ENCODE measurements at regions not wholly inside any gene's neighbourhood (a gene's known extent, or its start where the extent isn't known, plus 50 kb on each side); places are given as distances from the start of the nearest gene placed in this dataset.

DNA sequence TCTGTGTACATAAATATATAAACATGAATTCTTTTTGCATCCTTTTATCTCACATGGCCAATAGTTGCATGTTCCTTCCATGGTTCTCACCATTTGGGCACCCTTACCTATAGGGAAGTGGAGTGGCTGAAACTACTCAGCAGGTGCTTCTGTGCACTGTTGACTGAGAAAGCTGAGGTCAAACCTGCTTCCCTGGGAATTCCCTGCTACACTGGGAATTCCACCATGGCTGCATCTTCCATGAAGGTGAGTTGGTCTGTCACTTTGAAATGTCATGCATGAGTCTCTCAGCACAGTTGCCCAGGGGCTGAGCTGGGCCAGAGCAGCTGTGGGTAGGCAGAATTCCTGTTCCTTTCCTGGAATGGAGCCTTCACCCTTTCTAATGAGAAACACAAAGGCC, 193.8 kb upstream of the PRSS16 start:
- DNase-seq, result no peak

DNA sequence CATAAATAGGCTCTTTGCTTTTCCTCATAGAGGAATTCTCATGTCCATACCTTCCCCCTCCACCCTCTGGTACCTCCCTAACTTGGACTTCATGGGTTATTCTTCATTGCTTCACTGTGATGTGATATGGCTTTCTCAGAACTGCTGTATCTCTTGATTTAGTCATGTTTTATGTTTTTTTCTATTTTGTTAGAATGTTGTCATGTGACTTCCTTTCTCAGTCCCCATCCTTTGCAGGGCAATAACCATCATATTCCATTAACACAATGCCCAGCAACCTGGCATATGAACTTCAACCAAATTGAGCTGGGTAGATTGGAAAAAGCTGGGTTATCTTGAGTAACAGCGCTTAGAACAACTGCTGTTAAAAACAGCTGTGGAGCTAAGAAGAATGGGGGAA, 190.9 kb upstream of the PRSS16 start:
- DNase-seq, result no peak

DNA sequence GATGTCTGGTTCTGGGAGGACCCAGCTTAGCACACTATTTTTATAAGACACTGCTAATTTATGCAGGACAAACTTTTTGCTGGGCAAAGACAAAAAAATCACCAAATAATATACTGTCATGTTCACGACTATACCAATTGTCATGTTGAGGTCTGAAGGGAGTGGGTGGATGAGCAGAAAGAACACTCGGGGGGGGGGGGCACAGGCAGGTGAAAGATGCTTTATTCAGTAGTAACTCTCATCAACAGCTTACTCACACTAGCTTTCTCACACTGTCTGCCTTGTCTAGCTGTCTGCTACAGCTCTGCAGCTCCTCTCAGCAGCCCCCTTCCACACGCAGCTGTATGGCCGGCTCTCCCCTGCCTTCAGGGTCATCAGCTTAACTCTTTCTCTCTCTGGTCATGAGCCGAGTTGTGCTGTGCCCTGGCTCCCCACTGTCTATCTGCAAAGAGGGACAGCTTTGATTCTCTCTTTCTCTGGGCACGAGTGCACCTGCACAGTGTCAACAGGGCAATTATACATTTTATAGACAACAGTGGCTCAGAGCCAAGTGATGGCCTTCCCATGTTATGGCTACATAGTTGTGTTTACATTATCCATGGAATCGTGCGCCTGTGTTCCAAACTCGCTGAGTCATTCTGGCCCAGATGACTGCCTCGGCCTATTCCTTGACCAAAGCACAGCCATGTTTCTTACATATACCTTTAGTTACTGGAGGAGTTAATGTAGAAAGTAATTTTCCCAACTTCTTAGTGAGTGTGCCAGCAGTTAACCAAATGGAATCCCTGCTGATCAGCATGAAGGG, 187.7 kb upstream of the PRSS16 start:
- no peak for DNase-seq

- no peak for DNase-seq
Observed at GRCh38 chr6:27061235-27061993, 186.1 kb upstream of the PRSS16 start.

GRCh38 chr6:27062755-27063154, 184.7 kb upstream of the PRSS16 start:
- DNase-seq, result no peak

- DNase-seq, result no peak
Observed at GRCh38 chr6:27065183-27065582, 182.3 kb upstream of the PRSS16 start.

DNA sequence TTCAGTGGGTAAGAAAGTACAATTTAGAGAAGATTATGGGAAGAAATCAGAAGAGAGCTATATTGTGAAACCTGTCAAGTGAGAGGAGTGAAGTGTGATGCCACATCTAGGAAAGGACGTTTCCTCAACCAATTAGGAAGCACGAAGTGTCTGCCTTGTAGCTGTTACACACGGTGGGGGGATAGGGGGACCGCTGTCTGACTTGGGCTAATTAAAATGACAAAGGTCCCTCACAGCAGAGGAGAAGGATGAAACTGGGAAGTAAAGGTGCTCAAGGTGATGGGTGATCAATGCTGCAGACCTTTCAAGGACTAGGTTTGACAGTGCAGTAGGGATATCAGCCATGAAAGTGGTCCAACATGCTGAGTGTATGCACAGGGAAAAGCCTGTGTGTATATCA, 181.1 kb upstream of the PRSS16 start:
- DNase-seq, result no peak

DNA sequence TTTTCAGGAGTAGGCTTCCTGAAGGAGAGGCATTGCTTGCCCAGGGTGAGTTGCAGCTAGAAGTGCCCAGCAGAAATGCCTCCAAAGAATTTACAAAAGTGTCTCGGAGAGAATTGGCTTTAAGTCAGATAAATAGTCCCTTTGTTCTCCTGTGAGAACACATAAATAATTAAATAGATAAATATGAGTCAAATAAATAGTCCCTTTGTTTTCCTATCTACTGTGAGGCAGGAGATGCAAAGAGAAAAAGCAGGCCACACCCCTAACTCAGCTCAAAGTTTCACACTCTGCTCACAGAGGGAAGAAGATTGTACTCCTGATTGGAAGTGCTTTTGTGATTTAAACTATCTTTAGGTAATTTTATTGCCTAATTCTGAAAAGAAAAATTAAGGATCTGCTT, 180.7 kb upstream of the PRSS16 start:
- DNase-seq, result no peak

- DNase-seq, result no peak
Observed at GRCh38 chr6:27073441-27073840, 174.1 kb upstream of the PRSS16 start.

DNA sequence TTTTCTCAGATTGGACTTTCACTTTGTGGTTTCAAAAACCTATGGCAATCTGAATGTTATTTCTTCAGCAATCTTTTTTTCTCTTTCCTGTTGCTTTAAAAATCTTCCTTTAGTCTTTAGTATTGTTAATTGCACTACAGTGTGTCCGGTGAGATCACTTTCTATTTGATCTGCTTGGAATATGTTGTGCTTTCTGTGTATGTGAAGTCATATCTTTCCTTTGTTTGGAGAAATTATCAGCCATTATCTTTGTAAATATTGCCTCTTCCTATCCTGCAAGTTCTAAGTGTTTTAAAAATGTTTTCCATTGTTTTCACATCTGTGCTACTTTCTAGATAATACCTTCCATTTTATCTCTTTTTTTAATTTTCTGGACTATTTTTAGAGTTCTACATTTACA, 171.4 kb upstream of the PRSS16 start:
- no peak for DNase-seq

GRCh38 chr6:27078734-27079357, 168.7 kb upstream of the PRSS16 start:
- DNase-seq, result no peak

- no peak for DNase-seq
Observed at GRCh38 chr6:27081188-27081587, 166.3 kb upstream of the PRSS16 start.

DNA sequence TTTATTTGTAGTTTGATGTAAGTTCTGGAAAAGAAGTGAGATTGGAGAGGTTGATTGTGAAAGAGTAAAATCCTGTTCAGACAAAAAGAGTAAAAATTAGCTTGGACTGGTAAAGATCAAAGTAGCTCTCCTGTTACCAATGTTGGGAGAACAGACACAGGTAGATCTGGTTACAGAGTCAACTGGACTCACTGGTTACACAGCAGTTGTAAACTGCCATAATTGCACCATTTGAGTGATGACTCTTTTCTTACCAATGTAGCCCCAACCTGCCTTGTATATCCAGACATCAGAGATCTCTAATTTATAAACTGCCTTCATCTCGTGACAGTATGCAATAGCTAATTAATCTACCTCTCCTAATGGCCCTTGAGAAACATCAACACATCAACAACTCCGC, 165.6 kb upstream of the PRSS16 start:
- DNase-seq, result no peak

- no peak for DNase-seq
Observed at GRCh38 chr6:27088068-27088467, 159.4 kb upstream of the PRSS16 start.

- no peak for DNase-seq
Observed at GRCh38 chr6:27091661-27092315, 155.7 kb upstream of the PRSS16 start.

GRCh38 chr6:27092316-27092692, 155.2 kb upstream of the PRSS16 start:
- DNase-seq, result no peak

- DNase-seq, result no peak
Observed at GRCh38 chr6:27095914-27096313, 151.6 kb upstream of the PRSS16 start.

DNA sequence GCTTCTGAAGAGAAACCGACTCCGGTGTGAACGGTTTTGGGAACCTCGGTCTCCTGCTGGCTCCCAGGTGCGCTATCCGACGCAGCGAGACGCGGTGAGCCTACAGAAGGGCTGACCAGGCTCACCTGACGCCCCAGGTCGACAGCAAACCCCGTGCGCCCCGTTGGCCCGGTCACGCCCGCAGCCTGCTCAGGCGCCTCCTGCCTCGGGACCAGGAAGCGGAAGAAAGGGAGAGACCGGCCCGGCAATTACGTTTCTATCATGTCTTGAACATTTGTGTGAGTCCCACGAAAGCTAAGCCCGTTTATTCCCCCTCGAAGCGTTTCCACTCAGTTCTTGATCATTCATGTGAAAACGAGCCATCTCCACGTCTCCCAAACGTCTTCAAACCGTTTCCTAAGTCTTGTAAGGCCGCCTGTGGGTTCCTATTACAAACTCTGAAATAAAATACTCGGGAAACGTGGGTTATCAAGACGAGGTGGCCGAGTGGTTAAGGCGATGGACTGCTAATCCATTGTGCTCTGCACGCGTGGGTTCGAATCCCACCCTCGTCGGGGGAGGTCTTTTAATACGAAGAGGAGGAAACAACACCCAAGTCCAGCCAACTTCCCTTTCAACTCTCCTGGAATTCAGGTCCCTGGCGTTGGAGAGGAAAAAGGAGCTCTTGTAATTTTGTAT, 150.5 kb upstream of the PRSS16 start:
- no peak for DNase-seq

GRCh38 chr6:27098956-27099355, 148.5 kb upstream of the PRSS16 start:
- no peak for DNase-seq

DNA sequence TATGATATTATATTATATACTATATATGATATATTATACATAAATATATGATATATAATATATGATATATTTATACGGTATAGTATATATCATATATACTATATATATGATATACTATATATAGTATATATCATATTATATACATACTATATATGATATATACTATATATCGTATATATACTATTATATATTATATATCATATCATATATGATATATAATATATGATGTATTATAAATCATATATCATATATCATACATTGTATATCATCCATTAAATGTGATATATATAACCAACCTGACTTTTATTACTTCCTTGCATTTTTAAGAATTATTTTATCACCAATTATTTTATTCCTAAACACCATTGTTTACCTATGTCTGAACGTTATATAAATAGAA, 146.6 kb upstream of the PRSS16 start:
- DNase-seq, result no peak

GRCh38 chr6:27101824-27102223, 145.7 kb upstream of the PRSS16 start:
- no peak for DNase-seq

- no peak for DNase-seq
Observed at GRCh38 chr6:27106382-27106781, 141.1 kb upstream of the PRSS16 start.

- DNase-seq, result no peak
Observed at GRCh38 chr6:27111743-27112142, 135.8 kb upstream of the PRSS16 start.

All from NCI-H2107 (cell line).